GM12891 (cell line): ENCODE measurements at regions not wholly inside any gene's neighbourhood (a gene's known extent, or its start where the extent isn't known, plus 50 kb on each side); places are given as distances from the start of the nearest gene placed in this dataset.

Source experiments
- POLR2A ChIP-seq: IDR thresholded peaks from 2 replicates; pipeline ENCODE4 v1.6.1; 2011; ENCODE audit warnings: low read depth, low read length, control low read depth
- POLR2AphosphoS5 ChIP-seq: IDR thresholded peaks from 2 replicates; pipeline ENCODE4 v1.6.1; 2011; ENCODE audit warnings: low read depth, low read length, control low read depth
- SPI1 ChIP-seq: IDR thresholded peaks from 2 replicates; pipeline ENCODE4 v1.6.1; 2011; ENCODE audit warnings: low read depth, low read length, control low read depth
- TAF1 ChIP-seq: IDR thresholded peaks from 2 replicates; pipeline ENCODE4 v1.6.1; 2011; ENCODE audit warnings: low read depth, low read length, control low read depth

GRCh38 chr12:100703868-100704267 is 90.7 kb upstream of the ANO4 start:
- TF ChIP-seq POLR2AphosphoS5 = no peak
- TF ChIP-seq POLR2A = no peak
- no peak for TF ChIP-seq TAF1
- no peak for TF ChIP-seq SPI1
